HG03439 (cell line): ENCODE measurements at regions not wholly inside any gene's neighbourhood (a gene's known extent, or its start where the extent isn't known, plus 50 kb on each side); places are given as distances from the start of the nearest gene placed in this dataset.
"Not testable (repeated sequence)": the region's sequence is repeated elsewhere in the genome, so short reads cannot be mapped to it uniquely, and the experiment has no call there.

ENCODE experiments used
- ATAC-seq: cut with Tn5 transposase; IDR thresholded peaks from one replicate; pipeline ENCODE4 v1.9.1; 2021; ENCODE audit warnings: mild to moderate bottlenecking, moderate library complexity; ENCODE audit not compliant: unreplicated experiment

GRCh38 chr3:176247191-176247590 lies 950.1 kb downstream of the TBL1XR1 start:
- ATAC-seq, result no peak

GRCh38 chr3:176219970-176220369 lies 977.3 kb downstream of the TBL1XR1 start:
- no peak for ATAC-seq

- no peak for ATAC-seq
Observed at GRCh38 chr3:176214758-176215157, 982.5 kb downstream of the TBL1XR1 start.

- not testable (repeated sequence) for ATAC-seq
Observed at GRCh38 chr3:176213314-176213713, 984.0 kb downstream of the TBL1XR1 start.

- ATAC-seq, result no peak
Observed at GRCh38 chr3:176208915-176209314, 988.4 kb downstream of the TBL1XR1 start.

- no peak for ATAC-seq
Observed at GRCh38 chr3:176208283-176208682, 989.0 kb downstream of the TBL1XR1 start.

- ATAC-seq, result no peak
Observed at GRCh38 chr3:176206809-176207208, 990.5 kb downstream of the TBL1XR1 start.

- ATAC-seq, result no peak
Observed at GRCh38 chr3:176202652-176203051, 994.6 kb downstream of the TBL1XR1 start.

- no peak for ATAC-seq
Observed at GRCh38 chr3:176193032-176193730, 1004.1 kb downstream of the TBL1XR1 start.

- no peak for ATAC-seq
Observed at GRCh38 chr3:176190755-176191154, 1006.5 kb downstream of the TBL1XR1 start.

GRCh38 chr3:176183181-176183580 lies 1014.1 kb downstream of the TBL1XR1 start:
- ATAC-seq, result no peak

GRCh38 chr3:176174060-176174459 lies 1023.2 kb downstream of the TBL1XR1 start:
- no peak for ATAC-seq

- no peak for ATAC-seq
Observed at GRCh38 chr3:176172492-176172891, 1024.8 kb downstream of the TBL1XR1 start.

GRCh38 chr3:176167272-176167671 lies 1030.0 kb downstream of the TBL1XR1 start:
- ATAC-seq, result no peak

- no peak for ATAC-seq
Observed at GRCh38 chr3:176160997-176161396, 1036.3 kb downstream of the TBL1XR1 start.

- no peak for ATAC-seq
Observed at GRCh38 chr3:176159796-176160195, 1037.5 kb downstream of the TBL1XR1 start.

GRCh38 chr3:176155012-176155411 lies 1042.3 kb downstream of the TBL1XR1 start:
- ATAC-seq, result no peak

GRCh38 chr3:176149567-176149966 lies 1047.7 kb downstream of the TBL1XR1 start:
- no peak for ATAC-seq

GRCh38 chr3:176147251-176147650 lies 1050.0 kb downstream of the TBL1XR1 start:
- ATAC-seq, result no peak

- no peak for ATAC-seq
Observed at GRCh38 chr3:176141837-176142236, 1055.4 kb downstream of the TBL1XR1 start.

- no peak for ATAC-seq
Observed at GRCh38 chr3:176120507-176120906, 1076.8 kb downstream of the TBL1XR1 start.

GRCh38 chr3:176119826-176120225 lies 1077.5 kb downstream of the TBL1XR1 start:
- ATAC-seq, result no peak

- no peak for ATAC-seq
Observed at GRCh38 chr3:176106380-176106779, 1090.9 kb downstream of the TBL1XR1 start.
